Immature natural killer cell (primary cell): ENCODE measurements at regions not wholly inside any gene's neighbourhood (a gene's known extent, or its start where the extent isn't known, plus 50 kb on each side); places are given as distances from the start of the nearest gene placed in this dataset.

Source experiments
- DNase-seq, 3 donors: peaks; one replicate each; pipeline ENCODE4 v3.0.0; 2022; ENCODE audit warnings: mixed read lengths in 1 of 3
- H3K27ac Mint-ChIP-seq, 6 donors: one replicate each; pipeline ENCODE4 v1.8.0; 2020; ENCODE audit warnings: mixed read lengths in 6 of 6, mild to moderate bottlenecking in 5 of 6, inconsistent platforms in 4 of 6, moderate library complexity in 3 of 6
- H3K27me3 Mint-ChIP-seq, 3 donors: one replicate each; pipeline ENCODE4 v1.8.0; 2020 to 2021; ENCODE audit warnings: low read depth in 3 of 3, mild to moderate bottlenecking in 3 of 3, mixed read lengths in 3 of 3, moderate library complexity in 3 of 3, inconsistent platforms in 1 of 3
- H3K36me3 Mint-ChIP-seq, 3 donors: one replicate each; pipeline ENCODE4 v1.8.0; 2020; ENCODE audit warnings: mixed read lengths in 3 of 3, inconsistent platforms in 2 of 3, mild to moderate bottlenecking in 2 of 3
- H3K4me1 Mint-ChIP-seq, 2 donors: one replicate each; pipeline ENCODE4 v1.8.0; 2020; ENCODE audit warnings: inconsistent platforms in 2 of 2, mild to moderate bottlenecking in 2 of 2, mixed read lengths in 2 of 2, moderate library complexity in 1 of 2
- H3K4me3 Mint-ChIP-seq, 5 donors: one replicate each; pipeline ENCODE4 v1.8.0; 2020; ENCODE audit warnings: mild to moderate bottlenecking in 5 of 5, mixed read lengths in 5 of 5, inconsistent platforms in 3 of 5, moderate library complexity in 3 of 5
- H3K9me3 Mint-ChIP-seq, 6 donors: one replicate each; pipeline ENCODE4 v1.8.0; 2020; ENCODE audit warnings: mild to moderate bottlenecking in 6 of 6, mixed read lengths in 6 of 6, inconsistent platforms in 4 of 6, moderate library complexity in 3 of 6

DNA sequence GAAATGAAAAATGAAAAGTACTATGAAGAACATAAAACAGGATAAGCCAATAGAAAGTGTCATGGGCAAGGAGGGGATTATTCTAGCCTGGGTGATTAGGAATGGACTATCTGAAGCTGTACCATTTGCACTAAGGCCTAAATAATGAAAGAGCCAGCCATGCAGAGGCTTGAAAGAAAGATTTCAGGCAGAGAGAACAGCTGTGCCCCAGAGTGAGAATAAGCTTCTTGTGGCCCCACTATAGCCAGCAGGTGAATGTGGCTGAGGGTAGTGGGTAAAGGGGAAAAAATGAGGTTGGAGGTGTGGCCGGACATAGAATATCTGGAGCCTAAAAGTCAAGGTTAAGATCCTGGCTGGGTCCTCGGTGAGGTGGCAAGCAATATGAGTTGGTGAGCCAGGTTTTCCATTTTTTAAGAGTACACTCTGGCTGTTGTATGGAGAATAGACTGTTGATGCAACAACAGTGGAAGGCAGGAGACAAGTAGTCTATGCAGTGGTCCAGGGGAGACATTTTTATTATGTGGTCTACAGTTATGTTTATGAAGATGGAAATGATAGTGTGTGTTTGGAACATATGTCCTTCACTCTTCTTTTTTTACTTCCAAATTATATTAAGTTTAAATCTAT lies 135.2 kb upstream of the SETBP1 start:
- no peaks in the 10 kb centered on the region for H3K9me3 Mint-ChIP-seq
- H3K36me3 Mint-ChIP-seq: peaks cover 0 to 3% (median 0%) of the 10 kb centered on the region in 3 donors
- DNase-seq: no peak
- H3K4me3 Mint-ChIP-seq: no peak overlapping the region
- H3K27ac Mint-ChIP-seq: peak overlapping the region in 1 of 6 donors; percentile 12
- H3K27me3 Mint-ChIP-seq: no peaks in the 10 kb centered on the region
- H3K4me1 Mint-ChIP-seq: peaks cover 13 to 21% of the 10 kb centered on the region in 2 donors

DNA sequence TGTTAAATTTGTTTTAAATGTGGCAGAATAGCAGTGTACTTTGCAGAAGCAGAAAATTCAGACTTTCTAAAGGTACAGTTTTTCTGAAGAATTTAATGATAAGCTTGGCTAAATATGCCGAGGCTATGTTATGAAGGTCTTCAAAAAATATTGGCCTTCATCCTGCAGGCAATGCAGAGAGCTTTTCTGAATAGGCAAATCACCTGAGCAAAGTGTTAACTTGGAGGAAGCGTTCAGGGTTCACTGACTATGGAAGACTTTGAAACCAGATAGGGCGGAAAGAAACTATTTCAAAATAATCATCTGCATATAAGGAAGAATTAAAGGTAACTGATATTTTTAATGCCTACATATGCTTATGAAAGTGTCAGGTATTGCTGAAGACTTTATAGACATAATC lies 133.7 kb upstream of the SETBP1 start:
- no peaks in the 10 kb centered on the region for H3K9me3 Mint-ChIP-seq
- peaks cover 13 to 21% of the 10 kb centered on the region in 2 donors for H3K4me1 Mint-ChIP-seq
- H3K27me3 Mint-ChIP-seq: no peaks in the 10 kb centered on the region
- no peak overlapping the region for H3K4me3 Mint-ChIP-seq
- H3K36me3 Mint-ChIP-seq: peaks cover 0 to 7% (median 0%) of the 10 kb centered on the region in 3 donors
- no peak for DNase-seq
- H3K27ac Mint-ChIP-seq: no peak overlapping the region

DNA sequence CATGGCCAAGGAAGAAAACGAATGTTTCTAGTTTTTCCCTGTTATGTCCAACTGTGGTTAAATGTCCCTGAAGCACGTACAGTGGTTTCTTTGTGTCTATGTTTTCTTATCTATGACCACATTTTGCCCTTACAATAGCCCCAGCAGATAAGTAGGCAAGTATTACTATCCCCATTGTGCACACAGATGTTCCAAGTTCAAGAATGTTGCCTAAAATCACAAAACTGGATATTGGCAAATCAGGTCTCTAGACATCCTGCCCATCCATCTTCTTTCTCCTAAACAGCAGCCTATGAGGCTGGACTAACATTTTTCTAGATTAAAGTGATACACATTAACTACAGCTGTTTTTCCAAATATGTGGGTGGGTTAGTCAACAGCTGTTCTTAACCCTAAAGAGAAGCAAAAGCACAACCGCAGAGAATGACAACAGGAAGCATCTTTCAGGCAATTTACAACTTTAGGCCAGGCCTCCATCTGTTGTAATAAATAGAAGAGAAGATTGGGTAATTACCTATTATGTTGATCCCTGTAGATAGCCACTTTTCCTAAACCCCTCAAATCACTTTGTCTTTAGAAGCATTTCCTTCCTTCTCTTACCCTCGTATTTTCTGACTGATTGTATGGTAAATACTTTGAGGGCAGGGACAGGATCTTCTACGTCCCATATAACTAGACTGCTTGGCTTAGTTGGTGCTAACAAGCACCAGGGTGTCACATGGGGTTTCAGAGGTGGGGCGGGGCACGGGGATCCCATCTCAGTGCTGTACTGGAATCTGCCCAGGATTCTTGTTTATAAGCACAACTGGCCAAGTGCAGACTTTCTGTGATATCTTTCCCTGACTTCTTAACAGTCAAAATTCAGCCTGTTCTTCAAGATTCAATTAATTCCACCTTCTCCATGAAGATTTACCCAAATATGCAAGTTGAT lies 132.1 kb upstream of the SETBP1 start:
- H3K4me3 Mint-ChIP-seq: peak overlapping the region in 1 of 5 donors; percentile 40
- H3K36me3 Mint-ChIP-seq: peaks cover 0 to 8% (median 0%) of the 10 kb centered on the region in 3 donors
- H3K27me3 Mint-ChIP-seq: no peaks in the 10 kb centered on the region
- H3K4me1 Mint-ChIP-seq: peaks cover 13 to 21% of the 10 kb centered on the region in 2 donors
- DNase-seq: no peak
- H3K27ac Mint-ChIP-seq: peak overlapping the region in 1 of 6 donors; percentile 51
- H3K9me3 Mint-ChIP-seq: no peaks in the 10 kb centered on the region

DNA sequence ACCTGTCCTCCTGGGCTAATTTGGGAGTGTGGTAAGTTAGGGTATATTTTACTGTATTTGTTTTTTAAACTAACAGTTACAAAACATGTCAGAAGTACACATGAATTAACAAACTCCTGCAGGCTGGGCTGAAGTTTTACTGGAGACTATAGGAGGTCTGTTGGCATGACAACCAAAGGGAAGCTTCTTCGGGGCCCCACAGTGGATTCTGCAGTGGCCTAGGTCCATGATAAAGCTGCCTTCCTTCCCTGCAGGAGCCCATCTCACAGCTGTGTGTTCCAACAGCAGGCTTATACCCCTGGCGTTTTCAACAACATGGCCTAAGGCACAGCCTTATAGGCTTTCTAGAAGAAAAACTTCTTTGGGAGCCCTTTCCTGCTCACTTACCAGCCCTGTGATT lies 128.0 kb upstream of the SETBP1 start:
- peaks cover 0 to 3% (median 2%) of the 10 kb centered on the region in 3 donors for H3K27me3 Mint-ChIP-seq
- H3K36me3 Mint-ChIP-seq: peaks cover 0 to 12% (median 0%) of the 10 kb centered on the region in 3 donors
- peaks cover 13 to 21% of the 10 kb centered on the region in 2 donors for H3K4me1 Mint-ChIP-seq
- DNase-seq: no peak
- no peaks in the 10 kb centered on the region for H3K9me3 Mint-ChIP-seq
- H3K4me3 Mint-ChIP-seq: no peak overlapping the region
- no peak overlapping the region for H3K27ac Mint-ChIP-seq

DNA sequence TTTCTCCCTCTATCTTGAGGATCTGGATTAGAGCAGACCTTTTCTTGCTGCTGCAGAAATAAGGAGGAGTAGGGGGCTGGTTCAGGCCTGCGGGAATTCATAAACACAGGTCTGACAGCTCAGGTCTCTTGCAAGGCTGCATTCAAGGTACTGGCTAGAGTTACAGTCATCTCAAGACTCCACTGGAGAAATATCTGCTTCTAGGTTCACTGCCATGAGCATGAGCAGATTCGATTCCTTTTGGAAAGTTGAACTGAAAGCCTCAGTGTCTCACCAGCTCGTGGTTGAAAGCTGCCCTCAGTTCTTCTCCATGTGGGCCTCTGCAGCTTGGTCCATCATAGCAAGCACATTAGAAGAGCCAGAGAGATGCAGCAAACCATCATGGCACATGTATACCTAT lies 124.4 kb upstream of the SETBP1 start:
- H3K9me3 Mint-ChIP-seq: no peaks in the 10 kb centered on the region
- peaks cover 0 to 8% (median 0%) of the 10 kb centered on the region in 3 donors for H3K36me3 Mint-ChIP-seq
- peaks cover 0 to 5% (median 2%) of the 10 kb centered on the region in 3 donors for H3K27me3 Mint-ChIP-seq
- H3K27ac Mint-ChIP-seq: no peak overlapping the region
- H3K4me3 Mint-ChIP-seq: no peak overlapping the region
- no peaks in the 10 kb centered on the region for H3K4me1 Mint-ChIP-seq
- no peak for DNase-seq

DNA sequence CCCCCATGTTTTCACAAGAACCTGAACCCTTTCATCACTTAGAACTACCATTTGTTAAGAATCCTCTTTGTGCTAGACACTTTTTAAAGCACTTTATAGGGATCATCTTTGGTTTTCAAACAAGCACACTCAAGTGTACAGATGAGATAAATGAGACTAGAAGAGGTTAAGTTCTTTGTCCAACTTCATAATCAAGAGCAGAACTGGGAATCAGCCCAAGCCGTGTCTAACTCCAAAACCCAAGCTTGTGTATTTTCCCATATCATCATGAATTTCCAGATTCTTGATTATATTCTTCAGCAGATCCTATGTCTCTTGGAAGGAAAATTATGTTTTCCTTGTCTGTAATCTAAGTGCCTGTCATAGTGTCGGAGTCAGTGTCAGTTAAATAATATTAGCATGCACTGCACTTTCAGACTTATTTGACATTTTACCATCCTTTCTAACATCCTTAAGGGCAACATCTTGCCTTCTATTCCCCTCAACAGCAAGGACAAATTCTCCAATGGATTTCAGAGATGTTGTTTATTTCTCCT lies 123.0 kb upstream of the SETBP1 start:
- H3K27ac Mint-ChIP-seq: no peak overlapping the region
- H3K4me3 Mint-ChIP-seq: no peak overlapping the region
- no peaks in the 10 kb centered on the region for H3K9me3 Mint-ChIP-seq
- peaks cover 0 to 2% of the 10 kb centered on the region in 2 donors for H3K4me1 Mint-ChIP-seq
- DNase-seq: no peak
- peaks cover 0 to 5% (median 2%) of the 10 kb centered on the region in 3 donors for H3K27me3 Mint-ChIP-seq
- peaks cover 0 to 3% (median 0%) of the 10 kb centered on the region in 3 donors for H3K36me3 Mint-ChIP-seq

DNA sequence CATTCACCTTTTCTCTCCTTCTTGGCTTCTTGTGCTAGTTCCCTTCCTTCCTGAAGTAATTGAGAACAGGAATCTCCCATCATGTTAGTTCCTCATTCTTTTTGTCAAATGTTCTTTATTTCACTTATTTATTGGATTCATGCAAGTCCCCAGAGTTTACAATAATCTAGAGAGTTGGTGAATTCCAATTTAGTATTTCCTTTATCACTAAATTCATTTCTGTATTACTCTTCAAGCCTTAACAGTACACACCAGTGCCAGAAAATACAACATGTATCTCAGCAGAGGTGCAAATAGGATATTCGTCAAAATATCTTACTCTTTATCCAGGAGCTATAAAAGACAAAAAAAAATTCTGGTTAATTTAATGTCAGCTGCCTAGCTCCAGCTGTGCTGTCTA lies 121.9 kb upstream of the SETBP1 start:
- DNase-seq: no peak
- Mint-ChIP-seq H3K4me1 (peaks cover 2 to 9% of the 10 kb centered on the region in 2 donors), H3K9me3 (peaks cover 0 to 1% (median 0%) of the 10 kb centered on the region in 6 donors), H3K27me3 (peaks cover 0 to 5% (median 2%) of the 10 kb centered on the region in 3 donors), H3K4me3 (no peak overlapping the region), H3K36me3 (peaks cover 0 to 3% (median 0%) of the 10 kb centered on the region in 3 donors), H3K27ac (peak overlapping the region in 1 of 6 donors; percentile 41)

DNA sequence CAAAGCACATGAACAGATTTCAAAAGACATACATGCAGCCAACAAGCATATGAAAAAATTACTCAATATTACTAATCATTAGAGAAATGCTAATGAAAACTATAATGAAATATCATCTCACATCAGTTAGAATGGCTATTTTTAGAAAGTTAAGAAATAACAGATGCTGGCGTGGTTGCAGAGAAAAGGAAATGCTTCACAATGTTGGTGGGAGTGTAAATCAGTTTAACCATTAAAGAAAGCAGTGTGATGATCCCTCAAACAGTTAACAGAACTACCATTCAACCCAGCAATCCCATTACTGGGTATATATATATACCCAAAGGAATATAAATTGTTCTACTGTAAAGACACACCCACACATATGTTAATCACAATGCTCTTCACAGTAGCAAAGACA lies 117.7 kb upstream of the SETBP1 start:
- H3K4me1 Mint-ChIP-seq: peaks cover 2 to 9% of the 10 kb centered on the region in 2 donors
- peak overlapping the region in 1 of 5 donors; percentile 7 for H3K4me3 Mint-ChIP-seq
- peaks cover 0 to 9% (median 8%) of the 10 kb centered on the region in 3 donors for H3K36me3 Mint-ChIP-seq
- peaks cover 0 to 6% (median 0%) of the 10 kb centered on the region in 6 donors for H3K9me3 Mint-ChIP-seq
- DNase-seq: no peak
- H3K27me3 Mint-ChIP-seq: peaks cover 0 to 2% (median 2%) of the 10 kb centered on the region in 3 donors
- no peak overlapping the region for H3K27ac Mint-ChIP-seq

DNA sequence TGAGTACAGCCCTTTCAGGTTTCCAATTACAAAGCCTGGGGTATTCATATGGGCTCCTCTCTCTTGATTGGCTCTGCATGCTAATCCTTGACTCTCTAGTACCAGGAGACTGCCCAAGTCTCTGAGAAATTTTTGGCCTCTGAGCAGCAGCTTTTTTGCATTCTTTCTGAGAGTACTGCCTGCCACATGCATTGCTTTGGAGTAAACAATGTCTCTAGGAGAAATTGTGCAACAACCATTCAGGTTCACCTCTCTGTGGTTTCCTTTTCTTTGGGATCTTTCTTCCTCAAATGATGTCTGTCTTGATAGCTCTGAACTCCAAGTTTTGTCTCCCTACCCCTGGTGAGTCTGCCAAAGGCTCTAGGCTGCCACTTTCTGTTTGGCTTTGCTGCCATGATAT lies 115.8 kb upstream of the SETBP1 start:
- Mint-ChIP-seq H3K36me3 (peaks cover 0 to 9% (median 8%) of the 10 kb centered on the region in 3 donors), H3K4me3 (no peak overlapping the region), H3K27me3 (peaks cover 2 to 5% (median 2%) of the 10 kb centered on the region in 3 donors), H3K9me3 (peaks cover 0 to 6% (median 0%) of the 10 kb centered on the region in 6 donors), H3K4me1 (peaks cover 2 to 9% of the 10 kb centered on the region in 2 donors), H3K27ac (no peak overlapping the region)
- no peak for DNase-seq

DNA sequence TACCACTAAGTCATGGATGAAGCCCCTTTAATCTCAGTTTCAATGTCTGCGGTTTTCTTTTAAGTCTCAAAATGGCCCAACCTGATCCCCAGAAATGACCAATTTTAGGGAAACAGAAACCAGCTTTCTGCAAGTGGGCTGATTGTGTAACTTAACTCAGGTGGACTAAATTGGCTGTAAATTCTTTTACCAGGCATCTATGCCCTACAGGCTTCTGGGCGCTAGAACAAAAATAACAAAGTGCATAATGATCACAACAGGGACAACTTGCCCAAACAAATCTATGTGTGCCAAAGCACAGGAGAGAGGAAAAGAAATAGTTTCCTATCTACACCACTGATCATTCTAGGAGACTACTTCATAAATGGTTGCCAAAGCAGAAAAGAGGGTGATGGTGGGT lies 112.3 kb upstream of the SETBP1 start:
- Mint-ChIP-seq H3K36me3 (peaks cover 0 to 9% (median 8%) of the 10 kb centered on the region in 3 donors), H3K27ac (no peak overlapping the region), H3K9me3 (peaks cover 0 to 6% (median 0%) of the 10 kb centered on the region in 6 donors), H3K27me3 (peaks cover 0 to 5% (median 2%) of the 10 kb centered on the region in 3 donors), H3K4me1 (peaks cover 0 to under 1% of the 10 kb centered on the region in 2 donors), H3K4me3 (no peak overlapping the region)
- DNase-seq: no peak

DNA sequence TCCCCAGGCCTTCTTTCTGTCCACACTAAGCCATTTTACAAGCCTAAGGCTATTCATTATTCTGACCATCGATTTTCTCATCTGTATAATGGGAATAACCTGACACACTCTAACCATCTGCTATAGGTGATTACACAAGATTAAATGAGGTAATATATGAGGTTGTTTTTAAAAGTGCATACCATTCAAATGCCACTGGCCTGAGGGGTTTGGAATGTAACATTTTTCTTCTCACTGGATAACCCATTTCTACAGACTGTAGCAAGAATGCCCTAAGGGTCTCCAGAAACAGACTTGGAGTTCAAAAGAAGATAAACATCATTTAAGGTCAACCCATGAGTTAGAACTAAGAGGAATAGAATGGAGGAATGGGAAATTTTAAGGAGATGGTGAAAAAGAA lies 111.7 kb upstream of the SETBP1 start:
- Mint-ChIP-seq H3K4me3 (no peak overlapping the region), H3K9me3 (peaks cover 0 to 6% (median 0%) of the 10 kb centered on the region in 6 donors), H3K36me3 (peaks cover 0 to 9% (median 8%) of the 10 kb centered on the region in 3 donors)

DNA sequence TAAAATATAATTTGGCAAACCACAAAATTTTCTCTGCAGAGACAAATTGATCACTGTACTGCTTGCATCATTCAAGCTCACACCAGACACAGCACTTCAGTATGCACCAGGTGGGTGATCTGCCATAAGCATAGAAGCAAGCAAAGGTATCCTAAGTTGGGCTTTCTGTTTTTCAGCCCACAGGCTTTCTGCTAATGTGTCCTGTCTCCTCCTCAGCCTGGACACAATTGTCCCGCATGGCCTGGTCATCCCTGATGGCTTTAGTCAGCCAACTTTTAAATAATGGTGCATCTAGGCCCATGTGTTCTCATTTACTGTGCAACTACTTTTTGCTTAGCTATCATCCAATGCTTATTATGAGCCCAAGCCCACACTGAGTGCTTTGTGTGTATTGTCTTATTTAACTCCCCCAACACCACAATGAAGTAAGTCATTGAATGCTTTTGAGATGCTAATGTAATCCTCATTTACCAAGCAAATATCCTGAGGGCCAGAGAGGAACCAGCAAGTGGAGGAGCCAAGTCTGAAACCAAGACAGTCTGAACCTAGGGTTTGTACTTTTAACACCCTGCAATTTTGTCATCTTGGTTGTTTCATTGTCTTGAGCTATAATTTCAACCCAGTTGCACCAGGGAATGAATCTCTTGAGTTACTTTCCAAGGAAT lies 111.2 kb upstream of the SETBP1 start:
- Mint-ChIP-seq H3K9me3 (peaks cover 0 to 6% (median 0%) of the 10 kb centered on the region in 6 donors), H3K27ac (no peak overlapping the region), H3K4me3 (no peak overlapping the region), H3K36me3 (peaks cover 0 to 9% (median 4%) of the 10 kb centered on the region in 3 donors), H3K4me1 (no peaks in the 10 kb centered on the region), H3K27me3 (peaks cover 0 to 5% (median 2%) of the 10 kb centered on the region in 3 donors)
- no peak for DNase-seq

More for the DNA sequence above, 111.7 kb upstream of the SETBP1 start:
- H3K4me1 Mint-ChIP-seq: no peaks in the 10 kb centered on the region
- H3K27me3 Mint-ChIP-seq: peaks cover 0 to 5% (median 2%) of the 10 kb centered on the region in 3 donors
- no peak overlapping the region for H3K27ac Mint-ChIP-seq
- no peak for DNase-seq

DNA sequence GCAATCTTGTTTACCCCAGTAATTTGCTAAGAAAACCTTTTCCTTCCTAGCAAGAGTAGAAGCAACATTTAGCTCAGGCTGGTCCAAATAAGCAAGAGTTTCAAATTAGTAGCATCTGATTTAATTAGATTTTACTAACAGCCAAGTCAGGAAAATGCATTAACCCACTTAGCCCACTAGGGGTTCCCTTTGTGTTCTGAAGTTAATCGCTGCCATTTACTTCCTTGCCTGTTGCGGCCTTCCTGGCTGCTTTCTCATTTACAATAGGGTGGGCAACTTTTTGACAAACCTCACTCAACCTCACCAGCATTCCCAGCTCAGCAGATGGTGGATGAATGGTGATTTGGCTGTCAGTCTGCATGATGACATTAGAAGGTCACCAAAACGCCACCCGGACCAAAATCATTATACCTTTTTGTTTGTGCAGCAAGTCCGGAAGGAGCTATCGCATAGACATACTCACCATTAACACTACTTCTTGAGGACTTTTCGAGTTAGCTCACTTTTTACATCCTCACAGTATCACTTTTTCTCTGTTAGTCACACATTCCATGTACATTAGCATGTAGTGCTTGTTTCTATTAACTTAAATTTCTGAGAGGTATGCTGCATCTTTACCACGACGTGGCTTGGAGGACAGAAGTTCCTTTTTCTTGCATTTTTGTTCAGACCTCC lies 101.5 kb upstream of the SETBP1 start:
- no peak overlapping the region for H3K27ac Mint-ChIP-seq
- H3K9me3 Mint-ChIP-seq: no peaks in the 10 kb centered on the region
- peak in 2 of 3 donors; percentile 17 to 32 for DNase-seq
- peaks cover 16 to 29% of the 10 kb centered on the region in 2 donors for H3K4me1 Mint-ChIP-seq
- no peaks in the 10 kb centered on the region for H3K36me3 Mint-ChIP-seq
- no peak overlapping the region for H3K4me3 Mint-ChIP-seq
- peaks cover 0 to 4% (median 0%) of the 10 kb centered on the region in 3 donors for H3K27me3 Mint-ChIP-seq
